ENCODE measurements at regions not wholly inside any gene's neighbourhood (a gene's known extent, or its start where the extent isn't known, plus 50 kb on each side); places are given as distances from the start of the nearest gene placed in this dataset.
"Not testable (repeated sequence)": the region's sequence is repeated elsewhere in the genome, so short reads cannot be mapped to it uniquely, and the experiment has no call there.

DNA sequence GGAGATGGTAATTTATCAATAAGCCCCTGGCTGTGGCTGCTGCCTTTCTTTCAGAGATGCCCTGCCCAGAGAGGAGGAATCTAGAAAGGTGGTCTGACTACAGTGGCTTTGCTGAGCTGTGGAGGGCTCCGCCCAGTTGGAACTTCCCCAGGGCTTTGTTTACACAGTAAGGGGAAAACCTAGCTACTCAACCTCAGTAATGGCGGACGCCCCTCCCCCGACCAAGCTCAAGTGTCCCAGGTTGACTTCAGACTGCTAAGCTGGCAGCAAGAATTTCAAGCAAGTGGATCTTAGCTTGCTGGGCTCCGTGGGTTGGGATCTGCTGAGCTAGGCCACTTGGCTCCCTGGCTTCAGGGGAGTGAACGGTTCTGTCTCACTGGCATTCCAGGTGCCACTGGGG lies 865.4 kb upstream of the ACO1 start:
- H3K9me3 Mint-ChIP-seq: peaks cover 0 to 24% (median 9%) of the 10 kb centered on the region in 9 donors
- peaks cover 0 to 3% (median 0%) of the 10 kb centered on the region in 5 donors for H3K27me3 Mint-ChIP-seq
- no peak overlapping the region for H3K4me3 Mint-ChIP-seq
- ATAC-seq (peak; percentile 72 to 76), DNase-seq (peak in 5 of 10 donors; percentile 22 to 74 (median 29))
- POLR2A ChIA-PET: no interaction called here
- no peak overlapping the region for H3K27ac Mint-ChIP-seq
- H3K36me3 Mint-ChIP-seq: peaks cover 0 to 6% (median 0%) of the 10 kb centered on the region in 3 donors
- H3K4me1 Mint-ChIP-seq: peaks cover 12 to 38% (median 13%) of the 10 kb centered on the region in 4 donors

DNA sequence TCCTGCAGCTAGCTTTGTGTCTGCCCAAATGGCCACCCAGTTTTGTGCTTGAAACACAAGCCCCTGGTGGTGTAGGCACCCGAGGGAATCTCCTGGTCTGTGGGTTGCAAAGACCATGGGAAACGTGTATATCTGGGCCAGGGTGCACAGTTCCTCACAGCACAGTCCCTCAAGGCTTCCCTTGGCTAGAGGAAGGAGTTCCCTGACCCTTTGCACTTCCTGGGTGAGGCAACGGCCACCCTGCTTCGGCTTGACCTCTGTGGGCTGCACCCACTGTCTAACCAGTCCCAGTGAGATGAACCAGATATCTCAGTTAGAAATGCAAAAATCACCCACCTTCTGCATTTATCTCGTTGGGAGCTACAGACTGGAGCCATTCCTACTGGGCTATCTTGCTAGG lies 865.0 kb upstream of the ACO1 start:
- peaks cover 0 to 6% (median 0%) of the 10 kb centered on the region in 3 donors for H3K36me3 Mint-ChIP-seq
- H3K4me1 Mint-ChIP-seq: peaks cover 12 to 38% (median 13%) of the 10 kb centered on the region in 4 donors
- H3K27ac Mint-ChIP-seq: no peak overlapping the region
- peaks cover 0 to 3% (median 0%) of the 10 kb centered on the region in 5 donors for H3K27me3 Mint-ChIP-seq
- POLR2A ChIA-PET: no interaction called here
- DNase-seq: no peak
- no peak for ATAC-seq
- H3K4me3 Mint-ChIP-seq: no peak overlapping the region
- H3K9me3 Mint-ChIP-seq: peaks cover 0 to 24% (median 6%) of the 10 kb centered on the region in 9 donors

DNA sequence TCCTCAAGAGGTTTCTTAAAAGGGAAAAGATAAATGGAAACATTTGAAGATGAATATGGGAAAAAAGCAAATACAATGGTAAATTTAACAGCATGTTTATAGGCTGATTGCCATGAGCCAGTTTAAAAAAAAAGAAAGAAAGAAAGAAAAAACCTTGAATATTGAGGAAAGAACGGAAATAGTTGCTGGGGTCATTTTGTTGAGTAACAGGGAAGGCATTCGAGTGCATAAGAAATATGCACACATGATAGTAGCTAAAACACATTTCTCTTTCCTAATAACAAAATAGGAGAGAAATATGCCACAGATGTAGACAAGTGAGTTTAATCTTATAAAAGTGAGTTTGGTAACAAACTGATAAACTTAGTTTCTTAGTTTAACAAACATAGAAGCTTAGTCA lies 864.6 kb upstream of the ACO1 start:
- Mint-ChIP-seq H3K4me1 (peaks cover 12 to 38% (median 13%) of the 10 kb centered on the region in 4 donors), H3K9me3 (peaks cover 0 to 24% (median 6%) of the 10 kb centered on the region in 9 donors), H3K27me3 (peaks cover 0 to 3% (median 0%) of the 10 kb centered on the region in 5 donors), H3K27ac (peak overlapping the region in 2 of 10 donors; percentile 0 to 5), H3K36me3 (peaks cover 0 to 6% (median 0%) of the 10 kb centered on the region in 3 donors), H3K4me3 (no peak overlapping the region)
- POLR2A ChIA-PET: no interaction called here
- ATAC-seq (no peak), DNase-seq (no peak)

DNA sequence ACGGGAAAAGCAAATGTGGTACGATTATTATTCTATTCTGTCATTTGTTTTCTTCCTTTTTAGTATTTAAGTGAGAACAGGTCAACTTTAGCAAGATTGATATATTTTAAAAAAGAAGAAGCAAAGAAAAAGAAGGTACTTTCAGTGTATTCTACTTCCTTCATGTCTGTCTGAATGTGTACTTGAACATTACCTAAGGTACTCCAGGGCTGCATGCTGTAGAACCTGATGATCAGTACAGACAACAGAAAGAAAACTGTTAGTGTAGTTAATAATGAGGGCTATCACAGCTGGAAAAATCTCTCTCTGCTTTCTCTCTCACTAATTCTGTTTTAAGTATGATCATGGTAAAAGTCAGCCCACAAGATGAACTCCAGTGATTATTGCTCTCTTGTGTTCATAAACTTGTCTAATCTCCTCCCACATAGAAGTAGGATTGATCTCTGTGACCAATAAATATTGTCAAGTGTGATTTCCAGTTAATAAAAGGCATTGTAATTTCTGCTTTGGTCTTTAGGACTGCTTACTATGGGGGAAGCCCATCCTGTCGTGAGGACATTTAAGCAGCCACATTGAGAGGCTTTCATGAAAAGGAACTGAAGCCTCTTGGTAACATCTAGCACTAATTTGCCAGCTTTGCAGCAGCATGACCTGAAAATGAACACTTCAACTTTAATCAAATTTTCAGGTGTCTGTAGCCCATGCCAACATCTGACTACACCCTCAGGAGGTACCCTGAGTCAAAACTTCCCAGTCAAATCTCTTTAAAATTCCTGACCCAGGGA lies 864.0 kb upstream of the ACO1 start:
- Mint-ChIP-seq H3K36me3 (peaks cover 0 to 6% (median 0%) of the 10 kb centered on the region in 3 donors), H3K4me1 (peaks cover 12 to 33% (median 13%) of the 10 kb centered on the region in 4 donors), H3K27me3 (peaks cover 0 to 3% (median 0%) of the 10 kb centered on the region in 5 donors), H3K27ac (peak overlapping the region in 2 of 10 donors; percentile 5 to 25), H3K4me3 (no peak overlapping the region), H3K9me3 (peaks cover 0 to 24% (median 6%) of the 10 kb centered on the region in 9 donors)
- POLR2A ChIA-PET: no interaction called here
- ATAC-seq: no peak
- no peak for DNase-seq

DNA sequence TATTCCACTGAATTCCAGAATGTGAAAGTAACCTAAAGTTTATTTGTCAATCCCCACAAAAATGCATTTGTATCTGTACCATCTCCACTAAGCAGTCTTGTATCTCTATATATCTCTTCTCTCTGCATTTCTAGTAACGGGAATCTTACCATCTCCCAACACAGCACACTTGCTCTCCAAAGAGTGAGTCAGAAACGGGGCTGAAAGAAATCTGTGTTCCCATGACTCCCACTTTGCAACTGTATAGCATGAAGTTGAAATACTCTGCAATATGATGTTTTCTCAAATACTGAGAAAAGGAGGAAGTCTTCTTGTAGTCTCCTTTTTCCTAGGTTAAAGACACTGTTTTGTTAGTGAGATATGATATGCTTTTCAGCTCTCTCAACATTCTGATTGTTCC lies 848.8 kb upstream of the ACO1 start:
- Mint-ChIP-seq H3K27me3 (no peaks in the 10 kb centered on the region), H3K36me3 (peaks cover 0 to 4% (median 0%) of the 10 kb centered on the region in 3 donors), H3K4me1 (no peaks in the 10 kb centered on the region), H3K9me3 (peaks cover 0 to 3% (median 0%) of the 10 kb centered on the region in 9 donors), H3K4me3 (no peak overlapping the region), H3K27ac (no peak overlapping the region)
- ATAC-seq: no peak
- POLR2A ChIA-PET: interaction anchor here (0.9 kb wide), 1 partner anchor 9 kb away, joined by 3 read pairs; no protein-coding TSS in a partner anchor
- no peak for DNase-seq

DNA sequence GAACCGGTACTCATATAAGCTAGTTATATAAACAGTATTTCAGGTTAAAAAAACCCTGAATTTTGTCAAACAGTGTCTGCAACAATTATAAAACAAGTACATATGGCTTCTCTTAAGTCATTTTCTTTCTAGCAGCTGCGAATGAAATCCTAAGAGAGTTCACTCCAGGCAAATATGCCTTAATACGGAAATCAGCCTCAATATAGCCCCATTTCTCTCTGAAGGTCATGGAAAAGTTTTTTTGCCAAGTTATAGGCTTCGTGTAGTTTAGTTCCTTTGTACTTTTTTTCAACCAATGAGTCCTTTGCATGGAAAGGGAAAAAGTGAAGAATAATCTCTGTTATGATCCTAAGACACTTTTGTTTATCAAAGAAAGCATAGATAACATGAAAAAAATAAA lies 848.0 kb upstream of the ACO1 start:
- H3K9me3 Mint-ChIP-seq: peaks cover 0 to 3% (median 0%) of the 10 kb centered on the region in 9 donors
- POLR2A ChIA-PET: no interaction called here
- peaks cover 0 to under 1% (median under 1%) of the 10 kb centered on the region in 4 donors for H3K4me1 Mint-ChIP-seq
- no peak for ATAC-seq
- DNase-seq: no peak
- H3K36me3 Mint-ChIP-seq: peaks cover 0 to 4% (median 0%) of the 10 kb centered on the region in 3 donors
- no peak overlapping the region for H3K4me3 Mint-ChIP-seq
- peak overlapping the region in 1 of 10 donors; percentile 11 for H3K27ac Mint-ChIP-seq
- no peaks in the 10 kb centered on the region for H3K27me3 Mint-ChIP-seq

DNA sequence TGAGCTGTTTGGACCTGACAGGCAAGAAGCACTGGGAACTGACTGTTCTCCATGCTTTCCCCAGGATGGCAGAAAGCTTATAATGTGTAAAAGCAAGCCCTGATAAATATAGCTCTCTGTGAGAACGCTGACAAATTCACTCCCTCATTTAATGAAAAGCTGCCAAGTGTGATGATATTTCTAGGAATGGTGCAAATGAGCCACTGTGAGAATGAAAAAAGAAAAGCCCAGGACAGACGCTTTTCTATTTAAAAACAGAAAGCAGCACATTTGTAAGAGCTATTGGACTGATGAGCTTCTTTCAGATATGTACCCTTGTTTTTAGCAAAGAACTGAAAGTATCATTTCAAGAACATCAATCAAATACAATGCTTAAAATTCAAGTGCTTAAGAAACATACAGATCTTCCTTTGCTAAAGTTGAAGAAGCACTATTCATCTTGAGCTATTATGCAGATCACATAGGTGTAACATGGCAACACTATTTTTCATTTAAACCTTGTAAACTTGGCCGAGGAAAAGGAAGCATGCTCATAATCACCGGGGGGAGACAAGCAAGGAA lies 842.6 kb upstream of the ACO1 start:
- Mint-ChIP-seq H3K4me1 (peaks cover 2 to 18% (median 13%) of the 10 kb centered on the region in 4 donors), H3K9me3 (no peaks in the 10 kb centered on the region), H3K27me3 (no peaks in the 10 kb centered on the region), H3K36me3 (no peaks in the 10 kb centered on the region), H3K27ac (peak overlapping the region in 1 of 10 donors; percentile 43), H3K4me3 (no peak overlapping the region)
- POLR2A ChIA-PET: interaction anchor here (0.6 kb wide), 1 partner anchor 37 kb away, joined by 3 read pairs; no protein-coding TSS in a partner anchor
- DNase-seq (no peak), ATAC-seq (no peak)

DNA sequence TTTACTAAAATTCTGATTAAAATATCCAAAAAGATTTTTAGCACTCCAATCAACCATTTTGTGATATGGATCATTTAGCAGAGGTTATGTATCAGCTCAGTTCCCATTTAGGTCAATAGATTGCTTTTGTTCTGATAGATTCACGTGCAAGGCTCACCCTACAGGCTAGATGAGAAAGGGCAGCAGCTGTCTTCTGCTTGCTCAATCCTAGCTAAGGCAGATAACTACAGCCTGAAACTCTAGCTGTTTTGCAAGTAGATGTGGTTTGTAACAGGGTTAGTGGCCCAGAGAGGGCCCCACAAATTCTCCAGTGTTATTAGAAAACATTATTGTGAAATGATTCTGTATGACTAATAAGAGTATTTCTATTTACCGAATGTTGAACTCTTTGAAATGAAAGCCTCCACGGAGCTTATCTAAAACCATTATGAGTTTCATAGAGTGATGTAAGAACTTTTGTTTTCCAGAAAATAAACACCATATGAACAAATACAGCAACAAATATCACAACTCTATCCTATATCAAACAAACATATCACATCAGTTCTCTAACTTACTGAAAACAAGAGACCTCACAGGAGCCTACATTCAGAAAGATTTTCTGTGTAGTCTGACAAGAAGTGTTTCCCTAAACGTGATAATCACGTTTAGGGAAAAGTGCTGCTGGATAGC lies 841.9 kb upstream of the ACO1 start:
- H3K36me3 Mint-ChIP-seq: peaks cover 0 to 3% (median 0%) of the 10 kb centered on the region in 3 donors
- H3K27ac Mint-ChIP-seq: peak overlapping the region in 2 of 10 donors; percentile 3 to 53
- H3K4me3 Mint-ChIP-seq: no peak overlapping the region
- H3K4me1 Mint-ChIP-seq: peaks cover 2 to 18% (median 13%) of the 10 kb centered on the region in 4 donors
- POLR2A ChIA-PET: no interaction called here
- ATAC-seq (peak; percentile 70 to 77), DNase-seq (peak in 3 of 10 donors; percentile 2 to 30 (median 12))
- no peaks in the 10 kb centered on the region for H3K9me3 Mint-ChIP-seq
- H3K27me3 Mint-ChIP-seq: no peaks in the 10 kb centered on the region

DNA sequence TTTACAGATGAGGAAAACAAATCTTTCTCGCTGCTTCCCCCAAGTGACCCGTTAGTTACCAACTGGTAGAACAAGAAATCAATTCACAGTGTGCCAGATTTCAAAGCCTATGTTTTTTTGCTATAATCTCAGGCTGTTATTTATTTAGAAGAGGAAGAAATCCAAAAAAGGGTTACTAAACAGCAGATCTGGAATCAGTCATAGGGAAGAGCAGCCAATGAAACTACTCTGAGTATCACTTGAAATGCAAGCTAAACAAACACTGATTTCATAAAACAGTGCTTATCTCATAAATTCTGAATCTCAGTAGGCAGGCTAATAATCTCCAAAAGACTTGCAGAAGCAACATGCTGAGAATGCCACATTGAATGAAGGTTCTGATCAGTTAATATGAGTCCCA lies 829.5 kb upstream of the ACO1 start:
- no peak overlapping the region for H3K4me3 Mint-ChIP-seq
- H3K27ac Mint-ChIP-seq: peak overlapping the region in 2 of 10 donors; percentile 2 to 27
- POLR2A ChIA-PET: no interaction called here
- ATAC-seq: no peak
- H3K27me3 Mint-ChIP-seq: no peaks in the 10 kb centered on the region
- peaks cover 0 to 17% (median 4%) of the 10 kb centered on the region in 9 donors for H3K9me3 Mint-ChIP-seq
- peaks cover 0 to 5% (median 0%) of the 10 kb centered on the region in 4 donors for H3K4me1 Mint-ChIP-seq
- peaks cover 0 to 3% (median 0%) of the 10 kb centered on the region in 3 donors for H3K36me3 Mint-ChIP-seq
- no peak for DNase-seq

DNA sequence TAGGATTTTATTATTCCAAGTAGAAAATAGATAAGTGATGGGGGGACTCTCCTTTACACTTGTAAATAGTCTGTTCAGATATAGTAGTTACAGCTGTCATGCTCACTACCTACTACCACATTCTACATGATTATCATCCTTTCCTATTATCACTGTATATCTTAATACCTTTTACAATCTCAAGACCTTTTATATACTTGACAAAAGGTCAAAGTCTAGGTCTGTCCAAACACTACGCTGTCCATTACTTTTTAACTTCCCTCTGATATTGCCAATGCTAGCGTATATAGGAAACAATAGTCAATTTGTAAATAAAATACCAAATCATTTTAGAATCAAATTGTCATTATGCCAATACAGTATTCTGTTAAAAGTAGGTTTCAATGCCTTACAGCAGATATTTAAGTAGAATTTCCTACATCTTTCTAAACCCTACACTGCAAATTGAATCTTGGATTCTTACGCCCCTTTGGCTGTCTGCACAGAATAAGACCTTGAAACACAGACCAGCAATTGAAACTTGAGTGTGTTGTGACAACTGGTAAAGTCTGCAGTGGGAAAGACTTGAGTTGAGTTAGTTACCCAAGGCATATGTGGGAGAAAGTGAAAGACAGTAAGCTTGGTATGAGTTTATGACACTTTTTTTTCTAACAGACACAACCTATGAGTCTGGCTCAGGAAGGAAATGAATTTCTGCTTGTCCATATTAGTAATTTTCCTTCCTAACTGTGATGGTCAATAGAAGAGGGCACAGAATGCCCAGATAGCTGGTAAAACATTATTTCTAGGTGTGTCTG lies 827.6 kb upstream of the ACO1 start:
- Mint-ChIP-seq H3K9me3 (peaks cover 0 to 18% (median 4%) of the 10 kb centered on the region in 9 donors), H3K27ac (no peak overlapping the region), H3K36me3 (peaks cover 0 to 3% (median 0%) of the 10 kb centered on the region in 3 donors), H3K27me3 (no peaks in the 10 kb centered on the region), H3K4me1 (peaks cover 0 to 5% (median 0%) of the 10 kb centered on the region in 4 donors), H3K4me3 (no peak overlapping the region)
- ATAC-seq (no peak), DNase-seq (no peak)
- POLR2A ChIA-PET: no interaction called here

DNA sequence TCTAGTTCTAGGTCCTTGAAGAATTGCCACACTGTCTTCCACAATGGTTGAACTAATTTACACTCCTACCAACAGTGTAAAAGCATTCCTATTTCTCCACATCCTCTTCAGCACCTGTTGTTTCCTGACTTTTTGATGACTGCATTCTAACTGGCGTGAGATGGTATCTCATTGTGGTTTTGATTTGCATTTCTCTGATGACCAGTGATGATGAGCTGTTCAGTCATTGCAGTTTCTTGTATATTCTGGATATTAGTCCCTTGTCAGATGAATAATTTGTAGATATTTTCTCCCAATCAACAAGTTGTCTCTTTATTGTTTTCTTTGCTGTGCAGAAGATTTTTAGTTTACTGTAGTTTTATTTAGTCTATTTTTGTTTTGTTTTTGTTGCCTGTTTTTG lies 812.3 kb upstream of the ACO1 start:
- POLR2A ChIA-PET, H3K27ac Mint-ChIP-seq, H3K4me3 Mint-ChIP-seq, H3K27me3 Mint-ChIP-seq, H3K36me3 Mint-ChIP-seq, H3K4me1 Mint-ChIP-seq, DNase-seq, ATAC-seq: not testable (repeated sequence)
- H3K9me3 Mint-ChIP-seq: peaks cover 0 to 17% (median 8%) of the 10 kb centered on the region in 9 donors

DNA sequence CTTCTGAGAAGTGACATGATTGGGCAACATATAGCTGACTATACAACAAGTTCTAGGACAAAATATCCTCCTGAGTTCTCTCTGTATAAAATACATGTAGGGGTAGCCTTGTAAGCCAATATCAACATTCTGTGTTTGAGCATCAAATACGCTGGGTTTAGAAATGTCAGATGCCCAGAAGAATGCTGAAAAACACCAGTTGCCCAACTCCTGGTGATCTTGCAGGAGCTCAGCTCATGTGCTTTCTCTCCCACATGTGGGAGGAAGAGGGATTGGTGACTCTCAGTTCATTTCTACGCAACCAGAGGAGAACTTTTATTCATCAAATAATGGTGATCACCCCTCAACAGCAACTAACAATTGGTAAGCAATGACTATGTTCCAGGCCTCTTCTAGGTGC lies 810.9 kb upstream of the ACO1 start:
- Mint-ChIP-seq H3K4me3 (no peak overlapping the region), H3K4me1 (peaks cover 0 to 9% (median 1%) of the 10 kb centered on the region in 4 donors), H3K36me3 (no peaks in the 10 kb centered on the region), H3K27me3 (no peaks in the 10 kb centered on the region), H3K9me3 (peaks cover 0 to 17% (median 8%) of the 10 kb centered on the region in 9 donors), H3K27ac (no peak overlapping the region)
- POLR2A ChIA-PET: interaction anchor here (0.5 kb wide), 1 partner anchor 60 kb away, joined by 3 read pairs; no protein-coding TSS in a partner anchor
- ATAC-seq (no peak), DNase-seq (no peak)

Measured in naive thymus-derived CD8-positive, alpha-beta T cell (primary cell).